ENCODE measurements at regions not wholly inside any gene's neighbourhood (a gene's known extent, or its start where the extent isn't known, plus 50 kb on each side); places are given as distances from the start of the nearest gene placed in this dataset.

DNA sequence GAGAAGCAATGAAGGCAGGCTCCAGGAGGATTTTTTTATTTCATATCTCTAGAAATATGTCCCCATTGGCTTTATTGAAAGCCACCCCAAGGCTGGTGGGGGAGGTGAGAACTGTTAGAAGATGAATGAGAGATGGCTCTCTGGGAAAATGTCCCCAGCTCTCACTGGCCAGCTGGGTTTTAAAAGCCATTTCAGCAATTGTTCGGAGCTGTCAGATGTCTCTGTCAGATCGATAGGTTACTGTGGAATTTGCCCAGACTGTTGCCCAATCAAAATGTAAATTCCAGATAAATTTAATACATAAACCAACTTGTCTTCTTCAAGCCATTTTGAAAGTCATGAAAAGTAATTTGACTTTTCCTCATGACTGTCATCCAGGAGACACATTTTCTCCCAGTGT lies 67.0 kb upstream of the BRINP1 start:
- TF ChIP-seq, protein P1, sequence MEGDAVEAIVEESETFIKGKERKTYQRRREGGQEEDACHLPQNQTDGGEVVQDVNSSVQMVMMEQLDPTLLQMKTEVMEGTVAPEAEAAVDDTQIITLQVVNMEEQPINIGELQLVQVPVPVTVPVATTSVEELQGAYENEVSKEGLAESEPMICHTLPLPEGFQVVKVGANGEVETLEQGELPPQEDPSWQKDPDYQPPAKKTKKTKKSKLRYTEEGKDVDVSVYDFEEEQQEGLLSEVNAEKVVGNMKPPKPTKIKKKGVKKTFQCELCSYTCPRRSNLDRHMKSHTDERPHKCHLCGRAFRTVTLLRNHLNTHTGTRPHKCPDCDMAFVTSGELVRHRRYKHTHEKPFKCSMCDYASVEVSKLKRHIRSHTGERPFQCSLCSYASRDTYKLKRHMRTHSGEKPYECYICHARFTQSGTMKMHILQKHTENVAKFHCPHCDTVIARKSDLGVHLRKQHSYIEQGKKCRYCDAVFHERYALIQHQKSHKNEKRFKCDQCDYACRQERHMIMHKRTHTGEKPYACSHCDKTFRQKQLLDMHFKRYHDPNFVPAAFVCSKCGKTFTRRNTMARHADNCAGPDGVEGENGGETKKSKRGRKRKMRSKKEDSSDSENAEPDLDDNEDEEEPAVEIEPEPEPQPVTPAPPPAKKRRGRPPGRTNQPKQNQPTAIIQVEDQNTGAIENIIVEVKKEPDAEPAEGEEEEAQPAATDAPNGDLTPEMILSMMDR (IDR thresholded peaks at IDR 0.05): no peak
- TF ChIP-seq, protein P2, sequence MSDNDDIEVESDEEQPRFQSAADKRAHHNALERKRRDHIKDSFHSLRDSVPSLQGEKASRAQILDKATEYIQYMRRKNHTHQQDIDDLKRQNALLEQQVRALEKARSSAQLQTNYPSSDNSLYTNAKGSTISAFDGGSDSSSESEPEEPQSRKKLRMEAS (CRISPR knock-in tag; IDR thresholded peaks at IDR 0.05): no peak
- TF ChIP-seq, protein P3, sequence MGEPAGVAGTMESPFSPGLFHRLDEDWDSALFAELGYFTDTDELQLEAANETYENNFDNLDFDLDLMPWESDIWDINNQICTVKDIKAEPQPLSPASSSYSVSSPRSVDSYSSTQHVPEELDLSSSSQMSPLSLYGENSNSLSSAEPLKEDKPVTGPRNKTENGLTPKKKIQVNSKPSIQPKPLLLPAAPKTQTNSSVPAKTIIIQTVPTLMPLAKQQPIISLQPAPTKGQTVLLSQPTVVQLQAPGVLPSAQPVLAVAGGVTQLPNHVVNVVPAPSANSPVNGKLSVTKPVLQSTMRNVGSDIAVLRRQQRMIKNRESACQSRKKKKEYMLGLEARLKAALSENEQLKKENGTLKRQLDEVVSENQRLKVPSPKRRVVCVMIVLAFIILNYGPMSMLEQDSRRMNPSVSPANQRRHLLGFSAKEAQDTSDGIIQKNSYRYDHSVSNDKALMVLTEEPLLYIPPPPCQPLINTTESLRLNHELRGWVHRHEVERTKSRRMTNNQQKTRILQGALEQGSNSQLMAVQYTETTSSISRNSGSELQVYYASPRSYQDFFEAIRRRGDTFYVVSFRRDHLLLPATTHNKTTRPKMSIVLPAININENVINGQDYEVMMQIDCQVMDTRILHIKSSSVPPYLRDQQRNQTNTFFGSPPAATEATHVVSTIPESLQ (CRISPR knock-in tag; IDR thresholded peaks at IDR 0.05): no peak
- TF ChIP-seq JUN (CRISPR knock-in tag; IDR thresholded peaks at IDR 0.05): no peak
